AG04449 (cell line): ENCODE measurements at regions not wholly inside any gene's neighbourhood (a gene's known extent, or its start where the extent isn't known, plus 50 kb on each side); places are given as distances from the start of the nearest gene placed in this dataset.

Experiments used
- CTCF ChIA-PET: fragments of 350-600 bp; formaldehyde crosslinking; extraction: SDS; loops from one replicate; lab custom pipeline; 2021; ENCODE audit warnings: antibody characterized with exemption; lab: Yijun Ruan, JAX
- POLR2A ChIA-PET: fragments of 400-600, 350-600 bp; formaldehyde crosslinking; extraction: SDS; loops from one replicate; lab custom pipeline; 2020; ENCODE audit warnings: antibody characterized with exemption, inconsistent platforms; lab: Yijun Ruan, JAX
- DNase-seq: peaks from one replicate; pipeline ENCODE4 v3.0.0-alpha.2; 2010; ENCODE audit warnings: low read depth, low spot score
- H3K4me3 ChIP-seq: 2 replicates; pipeline ENCODE4 v1.5.1; 2011; ENCODE audit warnings: low read depth, mild to moderate bottlenecking, control low read depth, low read length
- TF ChIP-seq, protein P1 (sequence below): IDR thresholded peaks from one replicate; pipeline ENCODE4 v1.5.1; 2011; ENCODE audit warnings: mild to moderate bottlenecking, moderate library complexity, low read length, control low read depth, inconsistent platforms; ENCODE audit not compliant: insufficient read depth; ENCODE audit errors: missing control alignments

DNA sequence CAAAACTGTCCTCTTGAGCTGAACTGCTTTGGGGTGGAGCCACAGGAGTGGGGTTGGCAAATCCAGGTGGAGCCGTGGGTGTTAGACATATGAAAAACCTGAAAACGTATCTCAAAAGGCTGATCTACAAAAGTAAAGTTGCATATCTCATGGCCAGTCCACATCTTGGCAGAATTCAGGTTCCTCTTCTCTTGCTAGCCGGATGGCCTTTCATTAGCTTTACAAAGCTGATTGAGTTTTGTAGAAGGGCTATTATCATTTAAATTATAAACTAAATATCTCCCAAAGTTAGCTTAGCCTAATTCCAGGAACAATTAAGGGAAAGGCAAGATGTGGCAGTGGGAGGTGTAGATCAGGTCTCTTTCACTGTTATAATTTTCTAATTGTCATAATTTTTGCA lies 1427.7 kb downstream of the EFNB2 start:
- TF ChIP-seq, protein P1, sequence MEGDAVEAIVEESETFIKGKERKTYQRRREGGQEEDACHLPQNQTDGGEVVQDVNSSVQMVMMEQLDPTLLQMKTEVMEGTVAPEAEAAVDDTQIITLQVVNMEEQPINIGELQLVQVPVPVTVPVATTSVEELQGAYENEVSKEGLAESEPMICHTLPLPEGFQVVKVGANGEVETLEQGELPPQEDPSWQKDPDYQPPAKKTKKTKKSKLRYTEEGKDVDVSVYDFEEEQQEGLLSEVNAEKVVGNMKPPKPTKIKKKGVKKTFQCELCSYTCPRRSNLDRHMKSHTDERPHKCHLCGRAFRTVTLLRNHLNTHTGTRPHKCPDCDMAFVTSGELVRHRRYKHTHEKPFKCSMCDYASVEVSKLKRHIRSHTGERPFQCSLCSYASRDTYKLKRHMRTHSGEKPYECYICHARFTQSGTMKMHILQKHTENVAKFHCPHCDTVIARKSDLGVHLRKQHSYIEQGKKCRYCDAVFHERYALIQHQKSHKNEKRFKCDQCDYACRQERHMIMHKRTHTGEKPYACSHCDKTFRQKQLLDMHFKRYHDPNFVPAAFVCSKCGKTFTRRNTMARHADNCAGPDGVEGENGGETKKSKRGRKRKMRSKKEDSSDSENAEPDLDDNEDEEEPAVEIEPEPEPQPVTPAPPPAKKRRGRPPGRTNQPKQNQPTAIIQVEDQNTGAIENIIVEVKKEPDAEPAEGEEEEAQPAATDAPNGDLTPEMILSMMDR, result no peak
- CTCF ChIA-PET, result no interaction called here
- POLR2A ChIA-PET, result no interaction called here

DNA sequence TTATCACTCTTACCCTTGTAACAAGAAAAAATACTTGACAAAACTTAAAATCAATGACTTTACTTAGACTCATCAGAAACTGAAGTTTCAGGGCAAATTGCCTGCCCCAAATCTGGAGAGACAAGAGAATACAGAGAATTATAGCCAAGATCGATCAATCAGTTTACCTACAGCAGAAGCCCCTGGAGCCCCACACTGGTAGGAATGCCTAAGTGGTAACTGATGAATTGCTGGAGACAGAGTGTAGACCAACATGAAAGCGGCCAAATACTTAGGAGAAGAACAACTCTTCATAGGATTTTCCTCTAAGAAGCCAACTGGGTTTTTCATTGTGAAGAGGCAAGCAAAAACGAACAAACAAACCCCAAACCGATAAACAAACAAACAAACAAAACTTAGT lies 1430.0 kb downstream of the EFNB2 start:
- ChIA-PET CTCF (no interaction called here), POLR2A (interaction anchor here (0.6 kb wide), 1 partner anchor 16 kb away, joined by 3 read pairs; no protein-coding TSS in a partner anchor)
- TF ChIP-seq, protein P1, result no peak
- H3K4me3 ChIP-seq, result no peak overlapping the region
- no peak for DNase-seq

More for the DNA sequence above, 1427.7 kb downstream of the EFNB2 start:
- no peak for DNase-seq
- no peak overlapping the region for H3K4me3 ChIP-seq

DNA sequence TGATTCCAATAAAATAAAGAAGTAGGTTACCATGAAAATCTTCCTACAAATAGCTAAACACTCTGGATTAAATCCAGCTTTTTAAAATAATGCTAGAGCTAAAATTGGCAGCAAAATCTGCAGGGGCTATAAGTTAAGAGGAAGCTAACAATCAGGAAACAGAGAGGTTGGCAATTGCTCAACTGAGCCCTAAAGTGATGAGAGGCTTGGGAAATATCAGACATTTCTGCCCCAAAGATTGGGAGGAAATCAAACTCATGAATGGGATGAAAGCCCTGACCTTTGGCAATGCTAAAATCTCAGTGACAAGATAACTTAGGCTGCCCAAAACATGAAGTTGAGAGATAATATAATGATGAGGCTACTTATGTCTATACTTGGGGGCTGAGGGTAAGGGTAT lies 1437.9 kb downstream of the EFNB2 start:
- POLR2A ChIA-PET, result no interaction called here
- TF ChIP-seq, protein P1, result no peak
- CTCF ChIA-PET, result no interaction called here
- no peak overlapping the region for H3K4me3 ChIP-seq
- DNase-seq, result no peak

DNA sequence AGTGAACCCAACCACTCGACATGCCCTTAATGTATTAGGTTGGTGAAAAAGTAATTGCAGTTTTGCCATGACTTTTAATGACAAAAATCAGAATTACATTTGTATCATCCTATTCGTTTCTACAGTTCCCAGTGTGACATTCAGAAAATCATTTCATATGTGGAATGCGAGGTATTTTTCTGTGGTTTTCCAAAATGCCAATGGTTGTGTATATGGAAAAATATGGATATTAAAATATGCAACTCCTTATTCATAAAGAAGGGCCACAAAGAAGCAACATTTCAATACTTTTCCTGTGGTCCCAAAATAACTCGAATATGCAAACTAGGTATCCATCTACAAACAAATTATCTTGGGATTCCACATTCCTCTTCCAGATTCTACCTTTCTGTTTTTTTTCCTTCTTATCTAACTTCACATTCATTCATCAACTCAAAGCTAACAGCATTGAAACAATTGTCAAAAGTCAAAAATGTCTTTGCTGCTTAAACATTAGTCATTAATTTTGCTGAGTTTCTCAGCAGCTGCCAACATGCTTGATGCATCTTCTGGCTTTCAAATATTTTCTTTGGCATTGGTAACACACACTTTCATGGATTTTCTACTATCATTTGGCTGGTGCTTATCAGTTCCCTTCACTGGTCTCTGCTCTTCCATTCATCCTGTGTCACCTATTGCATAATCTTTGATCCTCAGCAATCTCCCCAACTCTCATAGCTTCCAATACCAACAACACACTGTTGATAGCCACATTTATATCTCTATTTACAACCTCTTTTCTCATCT lies 1445.4 kb downstream of the EFNB2 start:
- ChIA-PET POLR2A (interaction anchor here (0.6 kb wide), 1 partner anchor 15 kb away, joined by 3 read pairs; no protein-coding TSS in a partner anchor), CTCF (no interaction called here)
- TF ChIP-seq, protein P1, result no peak
- no peak for DNase-seq
- H3K4me3 ChIP-seq, result no peak overlapping the region

DNA sequence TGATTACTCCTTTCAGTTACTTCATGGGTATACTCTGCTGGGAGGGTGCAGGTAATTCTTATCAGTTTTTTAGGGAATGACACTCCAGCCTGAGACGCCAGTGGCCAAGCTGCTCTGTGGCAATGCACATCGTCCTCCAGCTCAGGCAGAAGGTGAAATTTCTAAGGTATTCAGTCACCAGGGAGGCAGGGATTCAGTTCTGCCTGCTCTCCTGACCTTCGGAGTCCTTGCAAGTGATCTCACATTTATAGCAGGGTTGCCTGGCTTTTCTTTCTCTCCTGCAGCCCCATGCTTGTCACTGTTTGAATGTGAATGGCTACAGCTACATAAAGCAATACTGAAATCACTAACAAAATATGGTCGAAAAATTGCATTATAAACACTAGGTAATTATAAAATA lies 1447.5 kb downstream of the EFNB2 start:
- TF ChIP-seq, protein P1, result no peak
- ChIA-PET POLR2A (no interaction called here), CTCF (no interaction called here)
- H3K4me3 ChIP-seq, result no peak overlapping the region
- DNase-seq, result no peak

DNA sequence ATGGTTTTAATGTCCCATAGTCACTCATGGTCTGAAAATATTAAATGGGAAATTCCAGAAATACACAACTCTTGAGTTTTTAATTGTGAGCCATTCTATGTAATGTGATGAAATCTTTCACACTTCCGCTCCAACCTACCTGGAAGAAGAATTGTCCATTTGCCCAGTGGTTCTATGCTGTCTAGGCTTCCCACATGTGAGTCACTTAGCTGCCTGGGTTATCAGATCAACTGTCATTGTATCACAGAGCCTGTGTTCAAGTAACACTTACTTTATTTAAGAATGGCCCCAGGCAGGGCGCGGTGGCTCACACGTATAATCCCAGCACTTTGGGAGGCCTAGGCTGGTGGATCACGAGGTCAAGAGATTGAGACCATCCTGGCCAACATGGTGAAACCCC lies 1450.5 kb downstream of the EFNB2 start:
- TF ChIP-seq, protein P1, result no peak
- no peak for DNase-seq
- CTCF ChIA-PET, result no interaction called here
- no peak overlapping the region for H3K4me3 ChIP-seq
- POLR2A ChIA-PET, result no interaction called here
